ENCODE measurements at regions not wholly inside any gene's neighbourhood (a gene's known extent, or its start where the extent isn't known, plus 50 kb on each side); places are given as distances from the start of the nearest gene placed in this dataset.

GRCh38 chr12:59044791-59045190 lies 124.5 kb upstream of the LRIG3 start:
- no peak for DNase-seq (ENCODE audit: low spot score)

- no peak for DNase-seq (ENCODE audit: low spot score)
Observed at GRCh38 chr12:59041241-59042121, 121.2 kb upstream of the LRIG3 start.

DNA sequence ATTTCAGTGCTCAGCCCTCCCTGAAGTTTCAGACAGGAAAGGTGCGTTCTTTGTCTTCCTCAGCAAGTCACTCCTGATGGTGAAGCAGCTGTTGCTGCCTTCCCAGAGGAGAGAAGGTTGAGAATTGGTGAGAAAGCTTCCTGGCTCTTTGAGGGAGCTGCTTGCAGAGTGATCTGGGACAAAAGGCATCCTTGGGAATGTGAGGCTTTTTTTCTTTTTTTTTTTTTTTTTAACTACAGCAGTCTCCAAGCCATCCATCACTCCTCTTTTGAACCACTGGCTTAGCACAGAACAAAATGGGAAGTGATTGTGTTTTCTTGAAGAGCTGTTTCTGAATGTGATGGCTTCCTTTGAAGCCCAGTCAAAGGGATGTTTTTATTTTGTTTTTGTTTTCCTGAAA lies 120.4 kb upstream of the LRIG3 start:
- DNase-seq (ENCODE audit: low spot score), result no peak

DNA sequence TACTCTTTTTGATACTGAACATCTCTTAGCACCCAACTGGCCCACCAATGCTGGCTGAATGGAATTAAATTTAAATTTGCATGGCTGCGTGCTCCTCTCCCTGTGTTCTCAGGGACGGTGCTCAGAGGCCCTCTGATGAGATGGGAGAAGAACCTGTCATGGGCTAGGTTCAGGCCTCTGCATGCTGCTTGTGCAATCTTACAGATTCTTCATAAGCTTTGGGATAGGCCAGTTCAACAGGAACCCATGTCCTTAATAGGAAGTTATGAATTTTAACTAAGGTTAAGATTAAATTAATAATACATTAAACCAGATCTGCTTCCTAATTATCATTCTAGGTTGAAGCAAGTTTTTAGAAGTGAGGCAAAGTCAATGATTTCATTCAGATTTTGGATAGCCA lies 119.7 kb upstream of the LRIG3 start:
- no peak for DNase-seq (ENCODE audit: low spot score)

GRCh38 chr12:59039005-59039404 lies 118.7 kb upstream of the LRIG3 start:
- no peak for DNase-seq (ENCODE audit: low spot score)

- no peak for DNase-seq (ENCODE audit: low spot score)
Observed at GRCh38 chr12:59036973-59037762, 116.9 kb upstream of the LRIG3 start.

DNA sequence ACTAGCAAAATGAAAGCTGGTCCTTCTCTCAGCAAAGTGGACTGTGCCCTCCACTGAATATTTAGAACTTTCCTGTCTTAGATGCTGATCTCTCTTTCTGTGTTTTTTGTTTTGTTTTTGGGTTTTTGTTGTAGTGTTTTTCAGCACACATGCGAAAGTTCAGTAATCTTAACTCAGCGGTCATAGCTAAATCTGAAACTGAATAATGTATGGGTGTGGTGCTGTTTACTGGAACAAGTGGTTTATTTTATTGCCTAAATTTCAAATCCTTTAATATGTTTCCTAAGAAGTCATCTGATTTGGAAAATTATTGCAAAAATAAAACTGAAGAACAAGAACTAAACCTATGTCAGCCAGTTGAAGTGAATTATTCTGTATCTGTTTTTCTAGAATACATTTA lies 116.0 kb upstream of the LRIG3 start:
- no peak for DNase-seq (ENCODE audit: low spot score)

GRCh38 chr12:59031313-59031712 lies 111.0 kb upstream of the LRIG3 start:
- no peak for DNase-seq (ENCODE audit: low spot score)

- no peak for DNase-seq (ENCODE audit: low spot score)
Observed at GRCh38 chr12:59030415-59030814, 110.1 kb upstream of the LRIG3 start.

GRCh38 chr12:59027199-59027598 lies 106.9 kb upstream of the LRIG3 start:
- DNase-seq (ENCODE audit: low spot score), result no peak

DNA sequence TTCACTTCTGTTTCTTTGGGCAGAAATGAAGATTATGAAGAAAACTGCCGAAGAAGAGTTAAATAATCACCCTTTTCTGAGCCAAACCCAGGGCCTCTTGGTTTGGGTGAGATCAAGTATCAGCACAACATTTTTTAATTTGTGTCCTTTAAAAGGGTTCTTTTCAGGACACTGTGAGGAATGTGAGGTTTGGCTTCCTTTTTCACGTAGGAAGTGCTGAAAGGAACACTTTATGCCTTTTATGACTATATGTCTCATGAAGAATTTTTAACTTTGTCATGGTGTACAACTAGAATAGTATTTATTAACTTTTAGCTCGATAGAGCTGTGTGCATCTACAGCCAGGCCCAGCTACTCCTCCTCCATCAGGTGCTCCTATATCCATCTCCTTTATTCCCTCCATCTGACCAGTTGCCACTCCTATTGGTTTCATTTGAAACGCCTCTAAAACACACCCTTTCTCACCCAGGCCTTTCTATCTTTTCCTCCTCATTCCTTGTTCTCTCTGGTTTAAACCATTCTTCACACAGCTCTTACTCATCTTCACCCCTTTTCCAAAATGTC lies 103.6 kb upstream of the LRIG3 start:
- no peak for DNase-seq (ENCODE audit: low spot score)

DNA sequence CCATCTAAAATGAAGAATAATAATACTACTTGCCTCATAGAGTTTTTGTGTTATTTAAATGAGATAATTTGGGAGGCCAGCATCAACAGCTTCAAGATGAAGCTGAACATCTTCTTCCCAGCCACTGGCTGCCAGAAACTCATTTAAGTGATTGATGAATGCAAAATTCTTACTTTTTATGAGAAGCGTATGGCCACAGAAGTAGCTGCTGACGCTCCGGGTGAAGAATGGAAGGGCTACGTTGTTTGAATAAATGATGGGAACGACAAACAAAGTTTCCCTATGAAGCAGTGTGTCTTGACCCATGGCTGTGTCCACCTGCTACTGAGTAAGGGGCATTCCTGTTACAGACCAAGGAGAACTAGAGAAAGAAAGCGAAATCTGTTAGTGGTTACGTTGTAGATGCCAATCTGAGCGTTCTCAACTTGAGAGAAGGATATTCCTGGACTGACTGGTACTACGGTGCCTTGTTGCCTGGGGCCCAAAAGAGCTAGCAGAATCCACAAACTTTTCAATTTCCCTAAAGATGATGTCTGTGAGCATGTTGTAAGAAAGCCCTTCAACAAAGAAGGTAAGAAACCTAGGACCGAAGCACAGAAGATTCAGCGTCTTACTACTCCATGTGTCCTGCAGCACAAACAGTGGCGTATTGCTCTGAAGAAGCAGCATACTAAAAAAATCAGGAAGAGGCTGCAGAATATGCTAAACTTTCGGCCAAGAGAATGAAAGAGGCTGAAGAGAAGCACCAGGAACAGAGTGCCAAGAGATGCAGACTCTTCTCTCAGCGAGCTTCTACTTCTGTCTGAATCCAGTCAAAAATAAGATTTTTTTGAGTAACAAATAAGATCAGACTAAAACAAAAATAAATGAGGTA lies 100.0 kb upstream of the LRIG3 start:
- no peak for DNase-seq (ENCODE audit: low spot score)

DNA sequence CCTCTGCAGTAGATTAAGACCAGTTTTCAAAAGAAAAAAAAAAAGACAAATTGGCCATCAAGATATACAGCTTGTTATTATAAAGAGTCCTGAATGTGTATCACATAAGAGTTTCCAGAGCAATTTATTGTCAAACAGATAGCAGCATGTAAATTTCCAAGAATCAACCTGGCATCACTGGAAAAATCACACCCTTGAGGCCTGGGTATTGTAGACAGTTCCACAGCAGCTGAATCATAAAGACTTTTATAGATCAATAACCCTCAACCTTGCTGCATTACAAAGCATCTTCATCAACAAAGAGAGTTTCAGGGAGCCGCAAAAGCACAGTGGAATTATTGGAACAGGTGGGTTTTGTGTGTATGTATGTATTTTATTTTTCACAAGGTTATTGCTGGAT lies 94.6 kb upstream of the LRIG3 start:
- no peak for DNase-seq (ENCODE audit: low spot score)

DNA sequence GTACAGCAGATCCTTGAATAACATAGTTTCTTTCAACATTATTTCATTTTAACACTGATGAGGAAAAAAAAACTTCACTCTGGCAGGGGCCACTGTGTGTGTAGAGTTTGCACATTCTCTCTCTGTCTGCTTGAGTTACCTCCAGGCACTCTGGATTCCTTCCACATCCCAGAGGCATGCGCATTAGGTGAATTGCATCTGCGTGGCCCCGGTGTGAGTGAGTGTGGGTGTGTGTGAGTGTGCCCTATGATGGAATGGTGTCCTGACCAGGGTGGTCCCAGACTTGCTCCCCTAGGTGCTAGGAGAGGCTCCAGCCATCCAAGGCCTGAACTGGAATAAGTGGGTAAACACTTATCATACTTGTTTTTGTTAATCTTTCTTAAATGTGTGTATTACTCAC lies 90.6 kb upstream of the LRIG3 start:
- no peak for DNase-seq (ENCODE audit: low spot score)

GRCh38 chr12:59010118-59010517 lies 89.8 kb upstream of the LRIG3 start:
- DNase-seq (ENCODE audit: low spot score), result no peak

- no peak for DNase-seq (ENCODE audit: low spot score)
Observed at GRCh38 chr12:59007620-59008019, 87.3 kb upstream of the LRIG3 start.

DNA sequence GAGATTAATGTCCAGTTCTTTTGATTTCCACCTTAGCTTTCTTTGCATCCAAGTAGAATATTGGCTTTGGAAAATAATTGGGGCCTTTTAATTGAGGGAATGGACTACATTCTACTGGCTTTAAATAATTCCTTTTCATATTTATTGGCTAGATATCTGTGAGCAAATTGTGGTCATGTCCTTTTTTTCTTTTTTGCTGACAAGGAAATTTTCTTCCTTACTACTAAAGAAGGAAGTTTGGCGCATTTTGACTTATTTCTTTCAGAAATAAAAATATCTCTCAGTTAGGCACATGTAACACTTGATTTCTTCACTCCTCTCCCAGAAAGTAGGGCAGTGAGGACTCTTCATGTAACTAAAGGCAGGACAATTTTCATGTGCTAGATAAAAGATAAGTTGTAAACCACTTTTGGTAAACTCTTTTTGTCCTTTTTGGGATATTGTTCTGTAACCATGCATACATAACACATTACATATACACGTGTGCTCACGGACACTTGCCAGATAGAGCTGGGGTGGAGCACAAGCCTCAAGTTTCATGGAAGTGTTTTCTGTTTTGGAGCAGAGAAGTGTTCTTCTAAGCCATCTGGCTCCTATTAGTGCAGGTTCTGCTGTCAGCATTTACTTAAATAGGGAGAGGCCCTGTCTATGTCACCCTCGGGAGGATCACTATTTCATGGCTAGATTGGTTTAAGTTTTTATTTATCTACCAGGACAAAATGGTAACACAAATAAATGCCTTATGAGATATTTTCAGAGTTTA lies 85.1 kb upstream of the LRIG3 start:
- DNase-seq (ENCODE audit: low spot score), result peak; percentile 1

DNA sequence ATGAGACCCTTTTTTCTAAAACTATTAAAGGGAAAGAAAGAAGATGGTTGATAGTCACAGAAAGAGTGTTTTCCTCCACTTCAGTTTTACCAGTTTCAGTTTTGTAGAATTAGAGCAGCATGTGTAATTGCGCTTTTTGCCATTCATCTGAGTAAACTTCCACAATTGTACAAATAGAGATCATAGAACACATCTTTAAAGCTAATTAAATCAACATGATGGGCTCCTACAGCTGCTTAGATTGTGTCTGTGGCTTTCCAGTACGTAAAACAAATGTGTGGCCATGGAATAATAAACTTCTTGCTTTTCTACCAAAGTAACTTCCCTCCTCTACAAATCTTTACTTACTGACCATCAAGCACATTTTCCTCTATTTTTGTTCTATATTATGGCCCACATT lies 84.2 kb upstream of the LRIG3 start:
- DNase-seq (ENCODE audit: low spot score), result no peak

DNA sequence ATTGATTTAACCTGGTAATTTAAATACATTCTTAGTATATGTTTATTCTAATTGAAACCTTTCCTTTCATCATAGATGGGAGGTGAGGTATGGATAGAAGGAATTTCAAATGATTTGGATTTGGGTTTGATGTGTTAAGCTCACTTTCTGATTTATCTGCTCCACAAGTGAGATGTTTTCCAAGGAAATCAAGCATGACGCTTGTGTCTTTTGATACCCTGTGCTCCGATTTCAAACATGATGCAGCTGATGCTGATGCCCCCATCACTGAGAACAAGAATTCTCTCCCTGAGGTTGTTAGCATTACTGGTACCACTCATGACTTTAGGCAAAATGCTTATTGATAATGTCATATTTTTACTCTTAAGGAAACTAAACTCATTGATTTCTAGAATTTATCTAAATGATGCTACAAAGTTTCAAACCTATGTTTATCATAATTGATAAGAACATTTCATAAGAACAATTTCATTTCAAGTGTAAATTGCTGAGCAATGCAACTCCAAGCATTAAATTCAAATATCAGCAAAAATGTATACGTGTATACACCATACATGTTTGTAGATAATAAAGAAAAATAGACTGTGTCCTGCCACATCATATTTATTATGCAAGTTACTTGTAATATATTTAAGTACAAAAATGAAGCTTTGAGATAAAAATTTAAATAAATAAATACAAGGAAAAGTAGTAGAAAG lies 75.5 kb upstream of the LRIG3 start:
- no peak for DNase-seq (ENCODE audit: low spot score)

- no peak for DNase-seq (ENCODE audit: low spot score)
Observed at GRCh38 chr12:58988643-58989344, 68.5 kb upstream of the LRIG3 start.
